ENCODE measurements at regions not wholly inside any gene's neighbourhood (a gene's known extent, or its start where the extent isn't known, plus 50 kb on each side); places are given as distances from the start of the nearest gene placed in this dataset.

GRCh38 chr7:120021085-120021484, 251.9 kb upstream of the KCND2 start:
- Histone ChIP-seq H3K79me2 (ENCODE audit: control insufficient read depth, insufficient read depth, low read length) (no peaks in the 10 kb centered on the region), H3K4me2 (ENCODE audit: control insufficient read depth, extremely low read depth, insufficient read depth, low read depth, low read length) (no peak overlapping the region), H3K27me3 (ENCODE audit: control insufficient read depth, extremely low read depth, insufficient read depth, low read length) (no peaks in the 10 kb centered on the region), H3K9ac (ENCODE audit: control insufficient read depth, extremely low read depth, insufficient read depth, low read length) (no peak overlapping the region), H2AFZ (ENCODE audit: control insufficient read depth, low read length) (no peak overlapping the region), H3K4me1 (ENCODE audit: control insufficient read depth, extremely low read depth, insufficient read depth, low read length) (no peaks in the 10 kb centered on the region), H3K36me3 (ENCODE audit: control insufficient read depth in 2 of 2, extremely low read depth in 1 of 2, insufficient read depth in 2 of 2, low read length in 2 of 2) (no peaks in the 10 kb centered on the region), H4K20me1 (ENCODE audit: control insufficient read depth, extremely low read depth, insufficient read depth, low read length) (no peaks in the 10 kb centered on the region), H3K9me3 (ENCODE audit: control insufficient read depth, low read depth, low read length) (no peaks in the 10 kb centered on the region), H3K27ac (ENCODE audit: control insufficient read depth, insufficient read depth, low read length) (no peak overlapping the region), H3K9me1 (ENCODE audit: control insufficient read depth, extremely low read depth, insufficient read depth, low read length) (no peaks in the 10 kb centered on the region), H3K4me3 (ENCODE audit: control insufficient read depth in 2 of 3, extremely low read depth in 1 of 3, insufficient read depth in 2 of 3, low read depth in 1 of 3, low read length in 3 of 3) (no peak overlapping the region)
- TF ChIP-seq CTCF (optimal IDR thresholded peaks at IDR 0.05 in 1 of 3, IDR thresholded peaks at IDR 0.05 in 1 of 3, conservative IDR thresholded peaks at IDR 0.05 in 1 of 3; ENCODE audit: extremely low read depth in 1 of 3, insufficient read depth in 2 of 3, low read length in 3 of 3) = no peak
- FAIRE-seq = no peak
- dilution Hi-C loops (cut with MboI; ENCODE audit: extremely low pct_ligation_motif_present, low sequenced_read_pairs) = no loop called here
- no peak for DNase-seq (ENCODE audit: low read depth, low spot score)

- Histone ChIP-seq H3K9me1 (ENCODE audit: control insufficient read depth, extremely low read depth, insufficient read depth, low read length) (no peaks in the 10 kb centered on the region), H3K36me3 (ENCODE audit: control insufficient read depth in 2 of 2, extremely low read depth in 1 of 2, insufficient read depth in 2 of 2, low read length in 2 of 2) (no peaks in the 10 kb centered on the region), H3K27me3 (ENCODE audit: control insufficient read depth, extremely low read depth, insufficient read depth, low read length) (no peaks in the 10 kb centered on the region), H4K20me1 (ENCODE audit: control insufficient read depth, extremely low read depth, insufficient read depth, low read length) (no peaks in the 10 kb centered on the region), H3K27ac (ENCODE audit: control insufficient read depth, insufficient read depth, low read length) (no peak overlapping the region), H2AFZ (ENCODE audit: control insufficient read depth, low read length) (no peak overlapping the region), H3K9me3 (ENCODE audit: control insufficient read depth, low read depth, low read length) (no peaks in the 10 kb centered on the region), H3K4me3 (ENCODE audit: control insufficient read depth in 2 of 3, extremely low read depth in 1 of 3, insufficient read depth in 2 of 3, low read depth in 1 of 3, low read length in 3 of 3) (no peak overlapping the region), H3K79me2 (ENCODE audit: control insufficient read depth, insufficient read depth, low read length) (no peaks in the 10 kb centered on the region), H3K4me1 (ENCODE audit: control insufficient read depth, extremely low read depth, insufficient read depth, low read length) (no peaks in the 10 kb centered on the region), H3K9ac (ENCODE audit: control insufficient read depth, extremely low read depth, insufficient read depth, low read length) (no peak overlapping the region), H3K4me2 (ENCODE audit: control insufficient read depth, extremely low read depth, insufficient read depth, low read depth, low read length) (no peak overlapping the region)
- no peak for TF ChIP-seq CTCF (optimal IDR thresholded peaks at IDR 0.05 in 1 of 3, IDR thresholded peaks at IDR 0.05 in 1 of 3, conservative IDR thresholded peaks at IDR 0.05 in 1 of 3; ENCODE audit: extremely low read depth in 1 of 3, insufficient read depth in 2 of 3, low read length in 3 of 3)
- no peak for TF ChIP-seq EZH2 (IDR thresholded peaks at IDR 0.05; ENCODE audit: low read length)
- no peak for DNase-seq (ENCODE audit: low read depth, low spot score)
- FAIRE-seq = no peak
- dilution Hi-C loops (cut with MboI; ENCODE audit: extremely low pct_ligation_motif_present, low sequenced_read_pairs) = no loop called here
Measured at GRCh38 chr7:120023494-120024167, 249.3 kb upstream of the KCND2 start.

Measured in keratinocyte (primary cell).